GM21737 (cell line): ENCODE measurements at regions not wholly inside any gene's neighbourhood (a gene's known extent, or its start where the extent isn't known, plus 50 kb on each side); places are given as distances from the start of the nearest gene placed in this dataset.

Source experiments
- ATAC-seq: cut with Tn5 transposase; IDR thresholded peaks from one replicate; pipeline ENCODE4 v1.9.1; 2021; ENCODE audit warnings: mild to moderate bottlenecking, moderate library complexity; ENCODE audit not compliant: unreplicated experiment

- no peak for ATAC-seq
Observed at GRCh38 chr6:147752689-147753403, 244.4 kb downstream of the SAMD5 start.

GRCh38 chr6:147755999-147756398 lies 247.5 kb downstream of the SAMD5 start:
- no peak for ATAC-seq

GRCh38 chr6:147756891-147757290 lies 248.4 kb downstream of the SAMD5 start:
- no peak for ATAC-seq

- no peak for ATAC-seq
Observed at GRCh38 chr6:147757291-147757690, 248.8 kb downstream of the SAMD5 start.

GRCh38 chr6:147758303-147758702 lies 249.8 kb downstream of the SAMD5 start:
- no peak for ATAC-seq

GRCh38 chr6:147759093-147759492 lies 250.6 kb downstream of the SAMD5 start:
- no peak for ATAC-seq

- no peak for ATAC-seq
Observed at GRCh38 chr6:147759536-147759935, 251.0 kb downstream of the SAMD5 start.

- no peak for ATAC-seq
Observed at GRCh38 chr6:147765541-147765940, 257.1 kb downstream of the SAMD5 start.

GRCh38 chr6:147768969-147769368 lies 260.5 kb downstream of the SAMD5 start:
- no peak for ATAC-seq

- no peak for ATAC-seq
Observed at GRCh38 chr6:147769496-147770087, 261.1 kb downstream of the SAMD5 start.

GRCh38 chr6:147770221-147770620 lies 261.7 kb downstream of the SAMD5 start:
- ATAC-seq: no peak

GRCh38 chr6:147772724-147773123 lies 264.2 kb downstream of the SAMD5 start:
- no peak for ATAC-seq

GRCh38 chr6:147774856-147775255 lies 266.4 kb downstream of the SAMD5 start:
- ATAC-seq: no peak

GRCh38 chr6:147776631-147777213 lies 268.2 kb downstream of the SAMD5 start:
- no peak for ATAC-seq

GRCh38 chr6:147779624-147780023 lies 271.1 kb downstream of the SAMD5 start:
- ATAC-seq: no peak

GRCh38 chr6:147782302-147782701 lies 273.8 kb downstream of the SAMD5 start:
- ATAC-seq: no peak

- no peak for ATAC-seq
Observed at GRCh38 chr6:147784371-147784770, 275.9 kb downstream of the SAMD5 start.

GRCh38 chr6:147787417-147787816 lies 278.9 kb downstream of the SAMD5 start:
- ATAC-seq: no peak

GRCh38 chr6:147789430-147789947 lies 281.0 kb downstream of the SAMD5 start:
- no peak for ATAC-seq

GRCh38 chr6:147793871-147794643 lies 285.6 kb downstream of the SAMD5 start:
- no peak for ATAC-seq

- ATAC-seq: no peak
Observed at GRCh38 chr6:147802459-147802858, 294.0 kb downstream of the SAMD5 start.
